ENCODE measurements at regions not wholly inside any gene's neighbourhood (a gene's known extent, or its start where the extent isn't known, plus 50 kb on each side); places are given as distances from the start of the nearest gene placed in this dataset.

DNA sequence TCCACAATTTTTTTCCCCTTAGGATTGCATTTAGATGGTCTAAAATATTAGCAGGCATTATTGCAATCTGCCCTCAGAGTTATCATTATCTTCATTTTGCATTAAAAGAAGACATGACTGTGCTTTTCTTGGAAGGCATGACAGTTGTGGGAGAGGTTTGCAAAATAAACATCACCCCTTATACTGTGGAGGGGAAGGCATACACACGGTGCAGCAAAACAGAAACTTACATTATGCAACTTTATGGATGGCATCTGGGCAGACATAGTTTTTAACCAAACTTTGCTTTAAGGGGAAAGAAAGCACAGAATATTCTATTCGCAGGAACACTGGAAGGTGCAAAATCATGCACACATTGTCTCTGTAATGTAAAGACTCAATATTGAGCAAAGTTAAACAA lies 505.8 kb upstream of the ADAMTS16 start:
- TF ChIP-seq RAD21 (IDR thresholded peaks at IDR 0.05; ENCODE audit: low read depth) = no peak
- TF ChIP-seq TAF1 (IDR thresholded peaks at IDR 0.05; ENCODE audit: low read depth) = no peak
- TF ChIP-seq YY1 (IDR thresholded peaks at IDR 0.05; ENCODE audit: low read depth) = no peak
- TF ChIP-seq, protein P1, sequence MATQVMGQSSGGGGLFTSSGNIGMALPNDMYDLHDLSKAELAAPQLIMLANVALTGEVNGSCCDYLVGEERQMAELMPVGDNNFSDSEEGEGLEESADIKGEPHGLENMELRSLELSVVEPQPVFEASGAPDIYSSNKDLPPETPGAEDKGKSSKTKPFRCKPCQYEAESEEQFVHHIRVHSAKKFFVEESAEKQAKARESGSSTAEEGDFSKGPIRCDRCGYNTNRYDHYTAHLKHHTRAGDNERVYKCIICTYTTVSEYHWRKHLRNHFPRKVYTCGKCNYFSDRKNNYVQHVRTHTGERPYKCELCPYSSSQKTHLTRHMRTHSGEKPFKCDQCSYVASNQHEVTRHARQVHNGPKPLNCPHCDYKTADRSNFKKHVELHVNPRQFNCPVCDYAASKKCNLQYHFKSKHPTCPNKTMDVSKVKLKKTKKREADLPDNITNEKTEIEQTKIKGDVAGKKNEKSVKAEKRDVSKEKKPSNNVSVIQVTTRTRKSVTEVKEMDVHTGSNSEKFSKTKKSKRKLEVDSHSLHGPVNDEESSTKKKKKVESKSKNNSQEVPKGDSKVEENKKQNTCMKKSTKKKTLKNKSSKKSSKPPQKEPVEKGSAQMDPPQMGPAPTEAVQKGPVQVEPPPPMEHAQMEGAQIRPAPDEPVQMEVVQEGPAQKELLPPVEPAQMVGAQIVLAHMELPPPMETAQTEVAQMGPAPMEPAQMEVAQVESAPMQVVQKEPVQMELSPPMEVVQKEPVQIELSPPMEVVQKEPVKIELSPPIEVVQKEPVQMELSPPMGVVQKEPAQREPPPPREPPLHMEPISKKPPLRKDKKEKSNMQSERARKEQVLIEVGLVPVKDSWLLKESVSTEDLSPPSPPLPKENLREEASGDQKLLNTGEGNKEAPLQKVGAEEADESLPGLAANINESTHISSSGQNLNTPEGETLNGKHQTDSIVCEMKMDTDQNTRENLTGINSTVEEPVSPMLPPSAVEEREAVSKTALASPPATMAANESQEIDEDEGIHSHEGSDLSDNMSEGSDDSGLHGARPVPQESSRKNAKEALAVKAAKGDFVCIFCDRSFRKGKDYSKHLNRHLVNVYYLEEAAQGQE (IDR thresholded peaks at IDR 0.05; ENCODE audit: low read depth) = no peak

Measured in Ishikawa (cell line).